GM21576 (cell line): ENCODE measurements at regions not wholly inside any gene's neighbourhood (a gene's known extent, or its start where the extent isn't known, plus 50 kb on each side); places are given as distances from the start of the nearest gene placed in this dataset.
A peak's percentile ranks its signal among the peaks of the same experiment; 100 is the strongest.
"Not testable (repeated sequence)": the region's sequence is repeated elsewhere in the genome, so short reads cannot be mapped to it uniquely, and the experiment has no call there.

Experiments
- ATAC-seq: cut with Tn5 transposase; IDR thresholded peaks from one replicate; pipeline ENCODE4 v1.9.1; 2021; ENCODE audit warnings: mild to moderate bottlenecking, moderate library complexity; ENCODE audit not compliant: unreplicated experiment

- no peak for ATAC-seq
These were observed 627.4 kb upstream of the CITED2 start for GRCh38 chr6:140001821-140002341.

- ATAC-seq = no peak
These were observed 626.6 kb upstream of the CITED2 start for GRCh38 chr6:140001005-140001404.

DNA sequence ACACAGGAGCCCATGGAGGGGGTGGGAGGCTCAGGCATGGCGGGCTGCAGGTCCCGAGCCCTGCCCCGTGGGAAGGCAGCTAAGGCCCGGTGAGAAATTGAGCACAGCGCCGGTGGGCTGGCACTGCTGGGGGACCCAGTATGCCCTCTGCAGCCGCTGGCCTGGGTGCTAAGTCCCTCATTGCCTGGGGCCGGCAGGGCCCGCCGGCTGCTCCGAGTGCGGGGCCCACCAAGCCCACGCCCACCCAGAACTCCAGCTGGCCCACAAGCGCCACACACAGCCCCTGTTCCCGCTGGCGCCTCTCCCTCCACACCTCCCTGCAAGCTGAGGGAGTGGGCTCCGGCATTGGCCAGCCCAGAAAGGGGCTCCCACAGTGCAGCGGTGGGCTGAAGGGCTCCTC, 625.2 kb upstream of the CITED2 start:
- not testable (repeated sequence) for ATAC-seq

DNA sequence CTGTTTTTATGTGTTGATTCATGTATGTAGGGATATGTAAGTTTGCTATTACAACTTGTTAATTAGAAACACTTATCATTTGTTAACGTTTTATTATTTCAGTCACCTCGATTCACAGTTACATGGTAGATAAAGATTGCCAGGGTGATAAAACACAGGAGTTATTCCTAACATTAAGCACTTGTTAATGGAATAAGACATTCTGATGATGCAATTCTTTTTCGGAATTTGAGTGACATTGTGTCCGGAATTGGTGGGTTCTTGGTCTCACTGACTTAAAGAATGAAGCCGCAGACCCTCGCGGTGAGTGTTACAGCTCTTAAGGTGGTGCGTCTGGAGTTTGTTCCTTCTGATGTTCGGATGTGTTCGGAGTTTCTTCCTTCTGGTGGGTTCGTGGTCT, 624.0 kb upstream of the CITED2 start:
- not testable (repeated sequence) for ATAC-seq

DNA sequence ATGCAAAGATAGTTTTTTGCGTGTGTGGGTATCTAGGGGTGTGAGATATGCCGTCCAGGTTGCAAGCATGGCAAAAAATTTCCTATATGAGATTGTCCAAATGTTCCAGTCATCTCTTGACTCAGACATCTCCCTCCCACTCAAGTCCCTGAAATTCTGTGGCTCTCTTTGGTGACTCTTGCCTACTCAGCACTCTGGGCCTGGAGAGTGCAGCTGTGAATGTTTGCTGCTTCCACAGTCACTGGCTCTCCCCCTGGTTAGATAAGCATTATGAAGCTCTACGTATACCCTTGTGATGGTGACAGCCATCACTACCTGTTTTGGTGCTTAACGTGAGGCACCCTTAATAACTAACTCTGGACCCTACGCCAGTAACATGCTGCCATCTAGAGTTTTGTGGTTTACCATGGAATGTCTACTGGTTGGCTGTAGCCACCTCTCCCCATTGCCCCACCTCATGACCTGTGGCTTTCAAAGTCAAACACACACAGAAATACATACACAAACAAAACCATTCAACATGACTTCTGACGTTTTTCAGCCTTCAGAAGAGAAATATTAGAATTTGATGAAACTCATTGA, 621.9 kb upstream of the CITED2 start:
- ATAC-seq = peak; percentile 81

- no peak for ATAC-seq
These were observed 620.5 kb upstream of the CITED2 start for GRCh38 chr6:139994998-139995397.

GRCh38 chr6:139990856-139991465, 616.5 kb upstream of the CITED2 start:
- ATAC-seq = no peak

GRCh38 chr6:139990026-139990686, 615.7 kb upstream of the CITED2 start:
- no peak for ATAC-seq

DNA sequence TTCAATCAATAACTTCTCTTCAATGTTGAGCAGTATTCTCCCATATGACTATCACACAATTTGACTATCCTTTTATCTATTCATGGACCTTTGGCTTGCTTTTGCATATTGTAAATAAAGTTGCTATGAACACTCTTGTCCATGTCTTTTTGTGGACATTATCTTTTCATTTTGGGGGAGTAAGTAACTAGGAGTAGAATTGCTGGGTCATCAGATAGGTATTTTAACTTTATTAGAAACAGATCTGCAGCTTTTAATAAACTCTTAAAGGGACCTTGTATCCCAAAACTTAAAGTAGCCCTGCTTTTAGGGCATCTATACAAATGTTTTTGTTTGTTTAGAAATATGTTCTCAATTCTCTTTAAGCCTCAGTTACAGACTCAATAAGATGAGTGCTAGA, 614.2 kb upstream of the CITED2 start:
- ATAC-seq = no peak

GRCh38 chr6:139987091-139987490, 612.6 kb upstream of the CITED2 start:
- ATAC-seq = no peak

DNA sequence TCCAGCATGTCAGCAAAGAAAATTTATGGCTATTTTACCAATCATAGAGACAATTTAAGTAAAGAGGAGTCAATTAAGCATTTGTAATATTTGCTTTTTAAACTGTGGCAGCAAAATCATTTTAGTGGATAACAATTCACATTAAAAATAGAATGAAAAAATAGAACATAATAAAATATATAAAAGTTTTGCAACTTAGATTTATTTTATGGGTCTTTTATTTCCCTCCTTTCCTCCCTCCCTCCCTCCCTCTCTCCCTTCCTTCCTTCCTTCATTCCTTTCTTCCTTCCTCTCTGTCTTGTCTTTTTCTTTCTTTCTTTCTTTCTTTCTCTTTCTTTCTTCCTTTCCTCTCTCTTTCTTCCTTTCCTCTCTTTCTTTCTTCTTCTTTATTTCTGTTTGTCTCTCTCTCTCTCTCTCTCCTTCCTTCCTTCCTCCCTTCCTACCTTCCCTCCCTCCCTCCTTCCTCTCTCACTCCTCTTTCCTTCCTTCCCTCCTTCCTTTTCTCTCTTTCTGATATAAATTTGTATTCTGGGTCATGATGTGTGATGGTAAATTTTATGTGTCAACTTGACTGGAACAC, 610.9 kb upstream of the CITED2 start:
- ATAC-seq = no peak

DNA sequence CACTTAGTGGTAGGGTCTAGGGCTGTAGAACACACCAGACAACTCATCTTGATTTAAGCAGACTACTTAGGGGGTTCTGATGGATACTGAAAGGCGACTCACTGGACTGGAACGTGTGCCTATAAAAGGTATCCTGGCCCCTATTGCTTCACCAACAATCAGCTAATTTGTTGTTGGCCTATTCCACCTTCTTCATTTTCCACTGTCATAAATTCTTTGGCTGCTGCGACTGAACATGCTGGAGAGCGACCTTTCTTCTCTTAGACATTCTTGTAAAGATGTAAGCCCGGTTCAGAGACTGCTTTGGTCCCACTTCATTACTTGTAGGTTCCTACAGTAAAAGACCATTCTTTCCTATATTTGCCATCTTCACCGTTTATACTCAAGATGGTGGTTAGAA, 609.9 kb upstream of the CITED2 start:
- no peak for ATAC-seq

DNA sequence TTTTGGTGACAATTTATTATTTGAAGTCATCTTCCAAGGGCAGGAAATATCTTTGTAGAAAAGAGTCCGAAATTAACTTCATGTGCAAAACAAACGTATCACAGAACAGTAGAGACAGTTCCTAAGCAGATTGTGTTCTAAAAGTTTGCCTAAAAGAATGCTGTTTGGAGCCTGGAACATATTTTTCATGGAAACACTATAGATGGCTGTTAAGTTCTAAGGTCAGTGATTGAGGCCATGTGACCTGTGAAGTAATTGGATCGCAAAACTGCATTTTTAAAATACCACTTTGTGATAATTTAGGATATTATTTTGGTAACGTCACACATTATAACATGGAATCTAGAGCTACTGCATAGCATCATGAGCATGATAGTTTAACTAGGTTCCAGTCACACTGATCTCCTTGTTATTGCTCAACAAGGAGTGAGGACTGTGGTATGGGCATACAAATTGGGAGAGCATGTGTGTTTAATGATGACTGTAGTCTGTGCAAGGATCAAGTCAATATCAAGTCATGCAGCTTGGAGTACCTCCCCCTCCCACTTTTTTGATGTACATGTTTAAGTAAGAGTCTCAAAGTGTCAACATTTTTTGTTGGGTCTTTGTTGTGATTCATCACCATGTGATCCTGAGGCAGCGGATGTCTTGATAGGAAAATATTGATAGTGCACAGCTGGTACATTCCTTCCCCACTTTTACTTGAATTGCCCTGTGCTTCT, 609.3 kb upstream of the CITED2 start:
- ATAC-seq = no peak

DNA sequence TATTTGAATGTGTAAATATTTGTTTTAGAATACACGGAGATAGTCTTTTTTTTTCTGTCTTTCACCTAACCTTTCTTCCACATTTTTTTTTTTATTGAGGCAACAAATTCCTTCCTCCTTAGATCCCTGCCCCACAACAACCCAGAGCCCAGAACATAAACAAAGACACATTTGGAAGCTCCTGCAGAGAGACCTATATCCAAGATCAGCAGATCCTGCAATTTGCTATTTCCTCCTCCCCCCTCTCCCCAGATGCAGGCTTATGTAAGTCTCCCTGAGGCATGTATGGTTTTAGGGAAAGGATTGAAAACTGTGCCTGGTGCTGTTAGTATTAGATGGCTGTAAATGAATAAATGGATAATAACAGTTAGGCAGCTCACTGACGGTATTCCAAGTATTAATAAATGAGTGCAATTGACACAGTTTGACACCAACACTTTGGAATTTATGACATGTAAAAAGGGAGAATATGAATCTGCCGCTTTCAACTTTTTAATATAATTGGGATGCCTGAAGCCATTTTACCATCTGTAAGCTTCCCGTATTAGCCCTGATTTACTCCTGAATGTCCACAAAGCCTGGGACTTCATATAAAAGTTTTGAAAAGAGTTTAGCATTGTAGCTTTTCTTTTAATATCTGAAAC, 608.3 kb upstream of the CITED2 start:
- no peak for ATAC-seq

- no peak for ATAC-seq
These were observed 607.7 kb upstream of the CITED2 start for GRCh38 chr6:139982195-139982594.

DNA sequence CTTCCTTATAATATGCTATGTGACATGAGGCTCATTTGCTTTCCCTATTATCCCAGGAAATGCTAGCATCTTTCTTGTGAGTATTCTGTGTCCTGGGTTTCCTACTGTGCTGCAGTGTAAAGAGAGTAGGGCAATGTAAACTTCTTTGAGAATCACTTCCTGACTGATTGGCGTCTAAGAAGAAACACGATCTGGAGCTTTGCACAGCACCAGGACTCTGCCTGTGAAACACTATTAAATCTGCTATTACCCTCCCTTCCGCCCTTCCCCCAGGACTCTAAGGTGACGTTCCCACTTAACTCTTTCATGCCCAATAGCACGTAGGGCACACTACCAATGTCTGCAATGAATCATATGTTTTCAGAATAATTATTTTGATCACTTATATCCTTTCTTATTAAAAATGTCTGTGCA, 607.3 kb upstream of the CITED2 start:
- no peak for ATAC-seq

DNA sequence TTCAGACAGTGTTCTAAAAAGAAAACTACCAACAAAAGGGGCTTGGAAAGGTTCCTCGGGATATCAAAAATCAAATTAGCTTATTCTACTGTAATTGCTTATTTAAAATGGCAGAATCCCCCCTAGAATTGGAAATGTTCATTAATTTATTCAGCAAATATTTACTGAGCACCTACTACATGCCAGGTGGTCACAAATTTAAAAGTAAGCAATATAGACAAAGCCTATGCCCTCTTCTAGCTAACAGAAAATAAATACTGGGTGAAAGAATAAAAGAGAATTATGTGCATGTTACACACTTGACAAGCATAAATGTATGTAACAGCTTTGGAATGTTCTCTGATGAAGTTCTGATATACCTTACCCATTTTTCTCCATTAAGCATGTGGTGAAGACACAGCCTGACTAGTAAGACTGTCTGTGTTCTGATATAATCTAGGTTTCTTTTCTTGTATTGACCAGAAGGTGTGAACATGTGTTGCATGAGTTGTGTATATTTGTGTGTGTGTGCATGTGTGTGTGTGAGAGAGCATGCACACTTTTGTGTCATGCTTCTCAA, 606.7 kb upstream of the CITED2 start:
- ATAC-seq = no peak

- not testable (repeated sequence) for ATAC-seq
These were observed 606.2 kb upstream of the CITED2 start for GRCh38 chr6:139980631-139981030.

DNA sequence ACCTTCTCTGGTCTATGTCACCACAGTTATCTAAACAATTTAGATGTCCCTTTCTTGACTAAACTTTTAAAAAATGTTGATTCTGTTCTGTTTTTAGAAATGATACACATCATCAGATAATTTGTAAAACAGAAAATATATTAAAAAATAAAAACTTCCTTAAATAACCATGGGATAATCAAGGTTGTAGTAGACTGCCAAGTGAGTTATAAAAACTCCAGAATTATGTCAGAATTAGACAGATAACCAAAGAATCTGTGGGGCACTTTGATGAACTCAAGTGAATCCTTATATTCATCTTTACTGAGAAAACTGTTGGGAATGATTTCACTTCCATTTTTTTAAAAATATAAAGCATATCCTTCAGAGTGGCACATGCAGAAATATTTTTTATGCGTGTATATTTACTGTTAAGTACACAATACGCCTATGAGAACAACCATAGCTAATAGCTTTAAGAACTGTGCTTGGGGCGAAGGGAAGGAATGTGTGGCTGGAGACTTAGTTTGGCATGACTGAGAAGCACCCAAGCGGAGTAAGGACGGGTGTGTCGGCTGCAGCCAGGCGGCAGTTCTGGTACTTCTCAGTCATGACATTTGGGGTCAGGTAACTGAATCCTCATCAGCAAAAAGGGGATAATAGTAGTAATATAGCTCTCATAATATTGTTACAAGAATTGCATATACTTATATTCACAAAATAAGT, 604.7 kb upstream of the CITED2 start:
- no peak for ATAC-seq

- ATAC-seq = no peak
These were observed 603.5 kb upstream of the CITED2 start for GRCh38 chr6:139977887-139978332.
